M059J (cell line): ENCODE measurements at regions not wholly inside any gene's neighbourhood (a gene's known extent, or its start where the extent isn't known, plus 50 kb on each side); places are given as distances from the start of the nearest gene placed in this dataset.
"Not testable (repeated sequence)": the region's sequence is repeated elsewhere in the genome, so short reads cannot be mapped to it uniquely, and the experiment has no call there.

Experiments
- DNase-seq: peaks from one replicate; pipeline ENCODE4 v3.0.0-alpha.2; 2012; ENCODE audit warnings: low read depth

DNA sequence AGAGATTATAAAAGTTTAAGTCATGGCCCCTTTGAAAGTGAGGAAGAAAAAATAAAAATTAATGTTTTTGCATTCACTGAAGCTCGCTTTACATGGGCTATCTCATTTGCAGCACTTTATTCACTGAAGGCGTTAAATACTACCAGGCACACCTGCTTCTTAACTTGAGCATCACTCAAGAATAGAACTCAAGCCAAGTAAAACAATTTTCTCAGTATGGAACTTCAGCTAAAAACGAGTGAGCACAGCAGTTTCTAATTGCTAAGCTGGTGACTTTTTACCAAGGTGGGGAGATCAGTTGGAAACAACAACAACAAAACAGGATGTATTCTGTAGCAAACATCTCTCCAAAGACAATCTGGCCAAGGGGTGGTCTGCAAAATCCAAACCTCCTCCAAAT lies 405.6 kb downstream of the RAB38 start:
- DNase-seq, result no peak

DNA sequence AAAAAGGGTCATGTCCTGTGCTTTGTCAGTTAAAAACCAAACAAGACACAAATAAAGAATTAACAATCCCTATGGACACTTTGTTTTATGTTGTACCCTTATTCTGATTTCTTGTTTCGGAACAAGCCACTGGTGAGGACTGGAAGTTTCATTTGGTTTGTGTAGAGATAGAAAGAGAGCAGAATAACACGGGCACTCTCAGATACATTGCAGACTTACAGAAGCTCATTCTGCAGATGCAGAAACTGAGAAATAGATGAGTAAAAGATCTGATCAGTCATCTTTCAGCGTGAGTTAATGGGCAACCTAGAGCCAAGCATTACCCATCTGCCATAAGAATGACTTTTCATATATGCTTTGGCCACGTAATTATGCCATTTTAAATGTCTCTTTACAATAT lies 407.6 kb downstream of the RAB38 start:
- DNase-seq, result no peak

DNA sequence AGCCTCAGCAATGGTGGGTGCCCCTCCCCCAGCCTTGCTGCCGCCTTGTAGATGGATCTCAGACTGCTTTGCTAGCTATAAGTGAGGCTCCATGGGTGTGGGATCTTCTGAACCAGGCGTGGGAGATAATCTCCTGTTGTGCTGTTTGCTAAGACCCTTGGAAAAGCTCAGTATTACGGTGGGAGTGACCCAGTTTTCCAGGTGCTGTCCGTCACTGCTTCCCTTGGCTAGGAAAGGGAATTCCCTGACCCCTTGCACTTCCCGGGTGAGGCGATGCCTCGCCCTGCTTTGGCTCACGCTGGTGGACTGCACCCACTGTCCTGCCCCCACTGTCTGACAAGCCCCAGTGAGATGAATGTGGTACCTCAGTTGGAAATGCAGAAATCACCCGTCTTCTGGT lies 411.2 kb downstream of the RAB38 start:
- not testable (repeated sequence) for DNase-seq

DNA sequence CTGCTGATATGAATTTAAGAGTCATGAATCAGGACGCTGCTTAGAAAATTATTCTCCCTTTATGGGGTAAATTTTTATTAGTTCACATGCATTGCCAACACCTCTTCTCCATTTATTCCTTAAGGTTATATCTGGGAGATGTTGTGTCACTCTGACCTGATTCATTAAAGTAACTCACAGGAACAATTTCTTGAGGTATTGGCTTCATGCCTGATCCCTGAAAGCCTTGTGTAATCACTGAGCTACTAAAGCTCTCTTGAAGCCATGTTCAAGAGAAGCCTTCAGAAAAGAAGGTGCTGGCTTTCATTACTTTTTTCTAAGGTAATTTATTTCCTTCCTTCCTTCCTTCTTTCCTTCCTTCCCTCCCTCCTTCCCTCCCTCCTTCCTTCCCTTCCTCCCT lies 420.6 kb downstream of the RAB38 start:
- DNase-seq, result peak; percentile 72

DNA sequence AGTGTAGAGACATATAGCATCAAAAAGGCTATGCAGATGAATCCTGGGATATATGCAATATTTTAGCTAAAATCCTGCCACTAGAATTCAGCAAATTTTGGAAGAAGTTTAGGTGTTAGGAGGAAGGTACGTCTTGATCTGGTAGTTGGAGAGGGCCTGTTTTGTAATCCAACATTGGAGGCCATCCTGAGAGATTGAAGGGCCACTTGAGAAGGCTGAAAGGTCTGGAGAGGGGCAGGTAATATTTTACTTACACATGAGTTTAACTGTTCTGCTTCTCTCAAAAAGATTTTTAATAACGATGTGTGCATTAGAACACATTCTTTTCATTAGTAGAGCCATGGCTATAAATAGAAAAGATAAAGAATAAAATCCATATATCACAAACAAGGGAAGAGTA lies 422.1 kb downstream of the RAB38 start:
- DNase-seq, result no peak

DNA sequence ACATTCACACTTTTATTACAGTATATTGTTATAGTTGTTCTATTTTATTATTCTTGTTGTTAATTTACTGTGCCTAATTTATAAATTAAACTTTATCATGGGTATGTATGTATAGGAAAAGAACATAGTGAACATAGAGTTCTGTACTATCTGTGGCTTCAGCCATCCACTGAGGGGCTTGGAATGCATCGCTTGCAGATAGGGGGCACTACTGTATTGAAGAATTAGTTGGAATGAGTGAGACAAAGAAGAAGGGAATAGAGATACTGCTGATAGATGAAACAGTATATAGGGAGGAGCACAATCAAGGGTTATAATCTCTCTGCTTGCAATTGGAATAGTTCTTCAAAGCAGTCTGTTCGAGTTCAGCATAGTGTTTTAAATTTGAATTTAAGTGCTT lies 432.2 kb downstream of the RAB38 start:
- no peak for DNase-seq

DNA sequence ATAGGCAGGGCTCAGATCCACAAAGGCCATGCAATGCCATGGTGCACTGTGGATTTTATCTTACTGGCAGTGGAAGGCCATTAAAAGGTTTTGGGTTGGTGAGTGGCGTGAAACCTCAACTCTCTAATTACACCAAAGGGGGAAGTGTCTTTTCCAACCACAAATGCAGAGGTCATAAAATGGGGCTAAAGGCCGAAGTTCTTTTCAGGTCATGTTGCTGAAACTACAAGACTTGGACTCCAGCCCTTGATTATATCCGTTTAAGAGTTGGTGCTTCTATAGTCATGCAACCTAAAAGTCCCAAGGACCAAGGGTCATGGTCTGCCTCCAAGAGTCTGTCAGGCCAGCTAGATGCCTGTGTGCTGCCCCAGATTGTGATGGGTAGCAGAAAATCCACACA lies 434.3 kb downstream of the RAB38 start:
- DNase-seq, result peak; percentile 49

DNA sequence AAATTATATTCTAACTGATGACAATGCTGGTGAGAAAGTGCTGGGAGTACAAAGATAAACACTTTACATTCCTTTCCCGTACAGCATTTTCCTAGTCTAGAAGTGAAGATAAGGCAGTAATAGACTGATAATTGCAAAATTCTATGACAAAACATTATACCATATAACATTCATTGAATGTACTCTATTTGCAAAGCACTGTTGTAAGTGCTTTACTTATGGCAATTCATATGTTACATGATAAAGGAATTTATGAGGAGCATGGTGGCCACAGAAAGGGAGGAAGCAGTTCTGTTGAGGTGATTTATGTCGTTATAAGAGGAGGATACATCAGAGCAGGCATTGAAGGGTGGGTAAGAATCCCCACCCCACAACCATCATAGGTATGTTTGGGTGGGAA lies 434.8 kb downstream of the RAB38 start:
- DNase-seq, result no peak

DNA sequence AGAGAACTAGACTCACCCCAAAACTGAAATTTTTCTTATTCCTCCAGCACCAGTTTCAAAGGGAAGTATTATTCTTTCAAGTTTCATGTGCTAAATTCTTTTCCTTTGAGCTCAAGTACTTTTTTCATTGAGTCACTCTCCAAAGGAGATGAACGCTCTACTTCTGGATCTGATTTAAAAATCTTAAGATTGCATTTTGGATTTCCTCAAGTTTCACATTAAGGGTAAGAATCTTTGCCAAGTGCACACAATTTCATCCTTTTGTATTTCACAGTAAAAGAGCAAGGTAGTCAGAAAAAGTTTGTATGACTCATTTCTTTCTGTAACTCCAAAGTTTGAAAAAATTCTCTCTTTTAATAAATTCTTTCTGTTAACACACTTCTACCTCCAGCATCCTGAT lies 435.5 kb downstream of the RAB38 start:
- peak; percentile 55 for DNase-seq

DNA sequence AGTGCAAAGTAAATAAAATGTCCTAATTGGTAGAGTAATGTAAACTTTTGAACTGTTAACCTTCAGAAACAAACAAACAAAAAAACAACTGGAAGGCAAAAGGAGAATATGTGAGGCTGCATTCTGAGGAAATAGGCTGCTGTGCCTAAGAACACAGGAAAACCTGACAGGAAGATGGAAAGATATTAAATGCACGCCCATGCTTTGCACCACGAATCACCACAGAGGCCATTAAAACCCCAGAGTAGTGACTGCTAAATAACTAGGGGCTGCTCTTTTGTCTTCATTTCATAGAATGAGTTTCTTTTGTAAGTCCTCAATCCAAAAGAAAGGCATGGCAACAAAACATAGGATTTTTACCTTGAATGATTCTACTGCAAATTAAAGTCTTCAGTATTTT lies 436.0 kb downstream of the RAB38 start:
- DNase-seq, result no peak

DNA sequence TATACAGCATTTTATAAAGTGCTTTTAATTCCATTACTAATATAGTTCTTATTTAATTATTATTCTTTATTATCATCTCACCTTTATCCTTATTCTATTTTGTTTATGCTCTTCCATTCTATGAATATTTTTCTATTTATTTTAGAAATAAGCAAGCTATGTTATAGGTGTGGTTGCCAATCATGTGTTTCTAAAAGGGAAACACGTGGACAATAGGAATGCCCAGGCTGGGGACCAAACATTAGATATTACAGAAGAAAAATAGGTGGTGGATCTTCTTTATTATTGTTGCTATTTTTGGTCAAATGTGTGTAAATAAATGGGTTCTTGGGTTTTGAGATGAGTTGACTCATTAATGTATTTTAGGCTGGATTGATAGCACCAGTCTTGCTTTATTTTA lies 438.3 kb downstream of the RAB38 start:
- DNase-seq, result no peak

DNA sequence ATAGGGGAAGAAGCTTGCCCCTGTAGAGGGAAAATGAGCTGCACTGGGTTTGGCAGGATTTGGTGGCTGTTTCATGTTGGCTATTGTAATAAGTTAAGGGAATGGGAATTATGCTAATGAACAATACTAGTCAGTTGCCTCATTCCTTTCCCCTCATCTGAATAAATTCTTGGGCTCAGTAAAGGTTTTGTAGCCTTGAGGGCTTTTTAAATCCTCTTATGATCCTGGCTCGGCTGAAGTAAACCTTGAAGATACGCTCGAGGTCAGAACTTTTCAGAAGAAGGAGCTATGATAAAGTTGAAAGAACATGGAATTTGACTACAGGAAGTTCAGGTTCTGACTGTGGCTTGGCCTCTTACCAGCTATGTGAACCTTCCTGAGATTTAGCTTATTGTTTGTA lies 448.7 kb downstream of the RAB38 start:
- DNase-seq, result peak; percentile 94

DNA sequence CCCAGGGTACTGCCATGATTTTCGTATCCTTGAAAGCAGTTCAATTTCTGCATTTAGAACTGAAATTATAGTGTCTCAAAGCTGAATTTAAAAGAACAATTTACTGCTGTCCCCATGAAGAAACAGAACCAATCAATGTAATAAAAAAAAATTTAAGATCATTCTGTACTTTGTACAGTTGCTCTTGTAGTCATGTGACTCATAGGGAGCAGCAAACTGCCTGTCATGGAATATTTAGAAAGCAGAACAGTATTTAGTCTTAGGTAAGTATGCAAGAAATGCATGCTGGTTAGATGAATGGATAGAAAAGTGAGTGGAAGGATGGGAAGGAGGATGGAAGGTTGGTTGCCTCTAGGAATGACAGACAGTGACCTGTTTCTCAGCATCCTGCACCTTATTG lies 450.9 kb downstream of the RAB38 start:
- no peak for DNase-seq

DNA sequence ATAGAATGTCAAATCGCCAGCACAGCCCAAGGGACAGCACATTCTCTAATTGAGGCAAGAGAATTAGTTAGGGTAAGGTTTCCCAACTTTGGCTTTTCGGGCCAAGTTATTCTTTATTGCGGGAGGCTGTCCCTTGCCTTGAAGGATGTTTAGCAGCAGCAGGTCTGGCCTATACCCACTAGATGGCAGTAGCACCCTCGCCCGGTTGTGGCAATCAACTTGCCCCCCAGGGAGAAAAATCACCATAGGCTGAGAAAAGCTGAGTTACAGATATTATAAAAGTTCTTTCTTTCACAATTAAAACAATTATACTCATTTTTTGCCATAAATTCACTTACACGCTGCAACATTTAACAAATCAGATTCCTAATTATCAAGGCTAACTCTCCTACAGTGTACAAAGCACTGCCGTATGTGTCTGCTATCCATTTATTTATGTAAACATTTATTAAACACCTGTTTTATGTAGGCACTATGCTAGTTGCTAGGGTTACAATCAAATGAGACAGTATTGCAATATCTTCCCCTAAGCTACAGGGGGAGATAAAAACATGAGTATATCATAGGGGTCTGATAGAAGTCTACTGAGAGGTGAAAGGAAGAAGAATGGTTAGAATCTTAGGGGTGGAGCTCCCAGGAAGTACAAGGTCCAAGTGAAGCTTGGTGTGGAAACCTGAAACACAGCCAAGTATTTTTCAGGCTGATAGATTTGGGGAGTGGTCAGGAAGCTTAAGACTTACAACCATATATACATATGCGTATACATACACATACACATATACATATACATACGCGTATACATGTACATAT lies 452.3 kb downstream of the RAB38 start:
- DNase-seq, result peak; percentile 64

DNA sequence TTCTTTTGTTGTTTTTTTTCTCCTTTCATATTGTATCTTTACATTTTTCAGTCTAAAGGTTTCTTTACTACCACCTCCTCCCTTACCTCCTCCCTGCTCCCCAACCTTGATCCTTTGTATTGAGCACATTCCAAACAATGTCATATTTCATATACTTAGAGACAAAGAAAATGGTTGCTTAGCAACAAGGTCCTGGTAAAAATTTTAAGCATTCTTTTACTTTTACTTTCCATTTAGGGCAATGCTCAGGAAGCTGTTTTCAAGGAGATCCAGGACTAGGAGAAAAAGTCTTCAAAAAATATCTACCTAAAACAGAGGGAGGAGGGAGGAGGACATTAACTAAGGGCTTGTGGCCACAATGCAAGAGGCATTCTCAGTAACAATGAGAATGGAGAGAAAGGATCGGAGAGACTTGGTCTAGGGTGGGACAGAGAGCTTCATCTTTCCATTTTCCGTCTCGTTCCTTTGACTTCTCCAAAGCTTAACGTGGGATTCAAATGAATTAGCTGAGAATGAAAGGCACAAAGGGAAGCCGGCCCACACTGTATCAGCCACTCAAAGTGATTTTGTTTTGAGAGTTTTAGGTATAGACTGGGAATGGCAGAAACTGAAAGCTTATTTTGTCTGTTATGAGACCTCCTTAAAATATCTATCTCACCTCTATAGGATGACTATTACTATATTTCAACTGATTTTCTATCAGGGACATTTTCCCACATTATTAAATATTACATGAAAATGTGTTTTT lies 455.7 kb downstream of the RAB38 start:
- peak; percentile 60 for DNase-seq

DNA sequence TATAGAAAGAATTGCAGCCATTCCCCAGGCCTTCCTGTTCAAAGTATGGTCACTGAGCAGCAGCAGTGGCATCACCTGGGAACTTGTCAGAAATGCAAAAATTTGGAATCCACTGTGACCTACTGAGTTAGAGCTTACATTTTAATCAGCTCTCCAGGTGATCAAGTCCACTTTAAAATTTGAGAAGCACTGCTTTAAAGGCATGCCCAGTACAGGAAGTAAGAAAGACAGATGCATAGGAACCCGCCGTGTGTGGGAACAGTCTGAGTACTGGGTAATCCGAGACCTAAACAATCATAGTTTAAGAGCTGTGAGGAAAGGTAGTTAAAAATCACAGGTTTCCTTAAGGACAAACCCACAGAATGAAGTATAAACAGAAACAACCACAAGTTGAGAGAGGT lies 462.4 kb downstream of the RAB38 start:
- DNase-seq, result peak; percentile 63

DNA sequence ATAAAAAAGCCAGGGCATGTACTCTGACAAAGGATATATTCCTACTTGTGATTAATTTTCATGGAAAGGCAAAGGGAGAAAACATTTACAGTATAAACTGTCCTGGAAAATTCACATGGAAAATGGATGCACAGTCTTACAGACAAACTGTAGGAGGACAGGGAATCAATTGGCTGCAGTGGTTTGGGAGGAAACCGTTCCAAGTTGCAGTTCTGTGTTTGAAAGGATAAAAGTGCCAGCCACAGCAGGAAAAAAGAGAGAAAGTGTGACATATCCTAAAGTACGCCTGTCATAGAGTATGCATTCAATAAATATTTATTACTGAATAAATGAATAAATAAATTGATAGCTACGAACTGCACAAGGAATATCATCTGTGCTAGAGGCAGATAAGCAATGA lies 462.9 kb downstream of the RAB38 start:
- DNase-seq, result no peak

DNA sequence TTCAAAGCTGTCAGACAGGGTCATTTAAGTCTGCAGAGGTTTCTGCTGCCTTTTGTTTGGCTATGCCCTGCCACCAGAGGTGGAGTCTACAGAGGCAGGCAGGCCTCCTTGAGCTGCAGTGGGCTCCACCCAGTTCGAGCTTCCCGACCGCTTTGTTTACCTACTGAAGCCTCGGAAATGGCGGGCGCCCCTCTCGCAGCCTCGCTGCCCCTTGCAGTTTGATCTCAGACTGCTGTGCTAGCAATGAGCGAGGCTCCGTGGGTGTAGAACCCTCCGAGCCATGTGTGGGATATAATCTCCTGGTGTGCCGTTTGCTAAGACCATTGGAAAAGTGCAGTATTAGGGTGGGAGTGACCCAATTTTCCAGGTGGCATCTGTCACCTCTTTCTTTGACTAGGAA lies 471.7 kb downstream of the RAB38 start:
- not testable (repeated sequence) for DNase-seq

DNA sequence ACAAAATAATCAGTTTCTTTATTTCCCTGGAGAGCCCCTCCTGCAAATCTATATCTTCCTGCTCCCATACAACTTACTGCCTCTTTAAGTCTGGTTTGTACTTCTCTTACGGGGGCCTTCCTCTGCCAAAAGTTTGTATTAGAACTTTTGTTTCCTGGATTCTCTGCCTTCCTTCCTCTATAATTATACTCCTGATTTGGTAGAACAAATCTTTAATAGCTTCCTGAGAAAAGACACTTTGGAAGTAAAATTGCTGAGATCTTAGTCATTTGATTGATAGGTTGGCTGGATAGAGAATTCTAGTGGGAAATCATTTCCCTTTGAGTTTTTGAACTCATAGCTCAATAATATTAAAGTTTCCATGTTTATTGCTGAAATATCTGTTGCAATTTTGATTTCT lies 499.2 kb downstream of the RAB38 start:
- peak; percentile 30 for DNase-seq

DNA sequence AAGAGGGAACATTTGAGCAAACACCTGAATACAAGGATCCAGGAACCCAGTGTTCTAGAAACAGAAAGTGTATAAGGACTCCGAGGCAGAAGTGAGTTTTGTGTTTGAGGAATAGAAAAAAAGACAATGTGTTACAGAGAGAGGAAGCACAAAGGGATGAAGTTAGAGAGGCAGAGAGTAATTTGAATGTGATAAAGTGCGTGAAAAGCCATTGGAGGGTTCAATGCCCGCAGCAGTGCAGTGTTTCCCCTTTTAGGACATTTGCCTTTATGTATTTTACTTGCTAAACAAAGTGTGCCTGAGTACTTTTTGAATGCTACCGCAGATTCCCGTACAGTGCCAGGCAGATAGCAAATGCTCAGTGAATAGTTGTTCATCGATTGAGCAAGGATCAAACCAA lies 508.5 kb downstream of the RAB38 start:
- no peak for DNase-seq

DNA sequence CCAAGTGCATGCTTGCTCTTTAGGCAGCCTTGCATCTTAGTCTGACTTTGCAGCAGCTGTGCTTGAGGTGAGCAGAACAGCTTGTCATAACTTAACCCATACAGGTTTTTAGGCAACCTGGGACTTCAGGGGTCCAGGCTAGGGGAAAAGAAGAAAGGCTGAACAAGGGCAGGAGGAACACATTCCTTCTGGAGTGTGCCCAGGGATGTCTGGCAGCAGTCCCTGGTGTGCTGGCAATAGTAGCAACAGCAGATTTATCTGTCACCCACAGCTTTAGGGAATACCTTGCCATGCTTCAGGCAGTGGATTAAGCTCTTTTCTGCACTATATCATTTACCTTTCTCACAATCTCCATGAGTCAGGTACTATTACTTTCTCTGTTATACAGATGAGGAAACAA lies 513.0 kb downstream of the RAB38 start:
- no peak for DNase-seq

DNA sequence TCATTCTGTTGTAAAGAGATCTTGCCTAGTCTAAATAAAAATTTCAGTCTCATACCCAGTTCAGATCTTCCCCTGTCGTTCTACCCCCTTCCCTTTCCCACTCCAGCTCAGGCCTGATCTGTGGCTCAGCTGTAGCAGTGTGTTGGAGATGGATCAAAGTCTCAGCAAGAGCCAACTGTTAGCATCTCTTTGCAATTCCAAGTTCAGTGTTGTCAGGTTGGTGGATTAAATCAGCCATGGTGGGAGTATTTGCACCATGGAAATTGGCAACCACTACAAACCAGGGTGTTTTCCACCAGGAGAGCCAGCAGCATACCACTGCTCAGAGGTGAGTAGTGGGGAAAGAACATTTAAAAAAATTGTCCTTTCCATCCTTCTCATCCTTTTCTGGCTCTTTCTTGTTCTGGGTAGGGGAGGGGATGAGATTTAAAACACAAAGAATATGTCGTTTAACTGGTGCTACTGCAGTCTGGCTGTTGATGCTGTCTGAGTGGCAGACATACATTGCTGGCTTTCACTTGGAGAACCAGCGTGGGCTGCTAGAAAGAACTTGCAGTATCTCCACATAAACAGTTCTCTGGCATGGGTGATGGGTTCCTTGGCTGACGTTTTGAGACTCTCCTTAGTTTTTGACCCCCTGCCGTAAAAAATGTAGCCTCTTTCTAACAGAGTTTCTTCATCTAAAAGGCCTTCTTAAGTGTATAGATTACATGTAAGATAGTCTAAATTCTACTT lies 514.1 kb downstream of the RAB38 start:
- no peak for DNase-seq

DNA sequence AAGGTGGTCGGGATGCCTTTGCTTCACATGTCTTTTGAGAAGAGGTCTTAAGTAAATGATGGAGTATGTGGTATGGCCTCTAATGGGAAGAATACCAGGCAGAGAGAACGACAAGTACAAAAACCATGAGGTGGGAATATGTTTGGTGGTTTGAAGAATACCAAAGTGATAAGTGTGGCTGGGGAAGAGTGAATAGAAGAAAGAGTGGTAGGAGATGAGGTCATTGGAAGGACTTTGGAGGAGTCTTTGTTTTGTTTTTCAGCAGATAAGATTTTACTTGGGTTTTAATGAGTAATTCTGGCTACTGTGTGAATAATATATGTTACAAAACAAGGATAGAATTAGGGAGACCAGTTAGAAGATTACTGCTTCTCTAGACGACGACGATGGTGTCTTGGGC lies 515.4 kb downstream of the RAB38 start:
- peak; percentile 47 for DNase-seq
